Sigmoid colon (tissue), 3 donors: ENCODE measurements at regions not wholly inside any gene's neighbourhood (a gene's known extent, or its start where the extent isn't known, plus 50 kb on each side); places are given as distances from the start of the nearest gene placed in this dataset.

Experiments
- POLR2A ChIP-seq, 2 donors: fragments of 450-650 bp; IDR thresholded peaks; one replicate each; pipeline ENCODE4 v1.6.1; 2016; ENCODE audit warnings: antibody characterized with exemption in 2 of 2, mild to moderate bottlenecking in 2 of 2, moderate library complexity in 2 of 2
- TF ChIP-seq, protein P1 (sequence below), 4 experiments: fragments of 450-650 bp in 3 of 4; fragments of 200-600 bp in 1 of 4; IDR thresholded peaks; one replicate each; pipeline ENCODE4 v1.5.1; 2016 to 2019; ENCODE audit warnings: antibody characterized with exemption in 4 of 4, mild to moderate bottlenecking in 3 of 4, moderate library complexity in 2 of 4

DNA sequence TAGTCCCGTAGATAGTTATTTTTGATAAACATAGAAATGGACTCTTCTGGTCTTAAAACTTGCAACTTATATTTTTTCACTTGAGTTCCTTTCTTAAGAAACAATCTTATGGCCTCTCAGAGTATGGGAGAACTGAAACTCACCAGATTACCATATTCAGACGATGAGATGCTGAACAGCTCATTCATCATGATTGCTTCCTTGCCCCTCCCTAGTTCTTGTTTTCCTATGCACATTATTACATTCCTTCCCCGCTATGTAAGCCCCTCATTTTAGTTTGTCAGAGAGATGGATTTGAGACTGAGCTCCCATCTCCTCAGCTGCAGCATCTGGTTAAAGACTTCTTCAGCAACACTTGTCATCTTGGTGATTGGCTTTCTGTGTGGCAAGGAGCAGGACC, 158.5 kb downstream of the SLITRK6 start:
- TF ChIP-seq, protein P1, sequence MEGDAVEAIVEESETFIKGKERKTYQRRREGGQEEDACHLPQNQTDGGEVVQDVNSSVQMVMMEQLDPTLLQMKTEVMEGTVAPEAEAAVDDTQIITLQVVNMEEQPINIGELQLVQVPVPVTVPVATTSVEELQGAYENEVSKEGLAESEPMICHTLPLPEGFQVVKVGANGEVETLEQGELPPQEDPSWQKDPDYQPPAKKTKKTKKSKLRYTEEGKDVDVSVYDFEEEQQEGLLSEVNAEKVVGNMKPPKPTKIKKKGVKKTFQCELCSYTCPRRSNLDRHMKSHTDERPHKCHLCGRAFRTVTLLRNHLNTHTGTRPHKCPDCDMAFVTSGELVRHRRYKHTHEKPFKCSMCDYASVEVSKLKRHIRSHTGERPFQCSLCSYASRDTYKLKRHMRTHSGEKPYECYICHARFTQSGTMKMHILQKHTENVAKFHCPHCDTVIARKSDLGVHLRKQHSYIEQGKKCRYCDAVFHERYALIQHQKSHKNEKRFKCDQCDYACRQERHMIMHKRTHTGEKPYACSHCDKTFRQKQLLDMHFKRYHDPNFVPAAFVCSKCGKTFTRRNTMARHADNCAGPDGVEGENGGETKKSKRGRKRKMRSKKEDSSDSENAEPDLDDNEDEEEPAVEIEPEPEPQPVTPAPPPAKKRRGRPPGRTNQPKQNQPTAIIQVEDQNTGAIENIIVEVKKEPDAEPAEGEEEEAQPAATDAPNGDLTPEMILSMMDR (IDR thresholded peaks at IDR 0.05) = no peak
- no peak for TF ChIP-seq POLR2A (IDR thresholded peaks at IDR 0.05)
